GM21367 (cell line): ENCODE measurements at regions not wholly inside any gene's neighbourhood (a gene's known extent, or its start where the extent isn't known, plus 50 kb on each side); places are given as distances from the start of the nearest gene placed in this dataset.

ENCODE experiments used
- ATAC-seq: cut with Tn5 transposase; IDR thresholded peaks from one replicate; pipeline ENCODE4 v1.9.1; 2021; ENCODE audit not compliant: unreplicated experiment

DNA sequence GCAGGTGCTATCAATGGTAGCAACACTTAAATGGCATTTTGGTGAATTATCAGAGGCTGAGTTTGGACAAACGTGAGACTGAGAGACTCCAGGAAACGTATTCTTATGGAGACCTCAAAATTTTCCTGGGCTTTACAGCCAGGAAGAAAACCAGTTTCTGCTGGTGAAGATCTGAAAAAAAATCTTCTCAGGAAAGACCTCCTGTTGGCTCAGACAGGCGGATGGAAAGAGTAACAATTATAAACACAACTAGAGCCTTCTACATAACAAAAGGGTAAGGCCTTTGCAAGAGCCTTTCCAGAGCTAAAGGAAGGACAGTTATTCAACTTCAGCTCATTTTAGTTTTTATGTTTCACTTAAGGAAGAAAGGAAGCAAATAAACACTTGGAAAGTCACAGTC is 274.4 kb downstream of the THBS2 start:
- ATAC-seq, result no peak

DNA sequence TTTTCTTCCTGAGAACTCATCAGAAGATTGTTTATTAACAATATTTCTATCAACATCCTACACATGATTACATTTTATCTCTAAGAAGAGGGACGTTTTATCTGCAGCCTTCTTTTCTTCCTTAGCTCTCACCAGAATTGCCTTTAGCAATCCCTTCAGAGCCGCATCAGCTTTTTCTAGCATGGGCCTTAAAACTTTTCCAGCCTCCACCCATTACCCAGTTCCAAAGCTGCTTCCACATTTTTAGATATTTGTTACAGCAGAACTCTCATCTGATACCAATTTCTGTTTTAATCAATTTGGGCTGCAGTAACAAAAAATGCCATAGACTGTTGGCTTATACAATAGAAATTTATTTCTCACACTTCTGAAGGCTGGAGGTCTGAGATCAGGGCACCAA is 281.5 kb downstream of the THBS2 start:
- no peak for ATAC-seq

DNA sequence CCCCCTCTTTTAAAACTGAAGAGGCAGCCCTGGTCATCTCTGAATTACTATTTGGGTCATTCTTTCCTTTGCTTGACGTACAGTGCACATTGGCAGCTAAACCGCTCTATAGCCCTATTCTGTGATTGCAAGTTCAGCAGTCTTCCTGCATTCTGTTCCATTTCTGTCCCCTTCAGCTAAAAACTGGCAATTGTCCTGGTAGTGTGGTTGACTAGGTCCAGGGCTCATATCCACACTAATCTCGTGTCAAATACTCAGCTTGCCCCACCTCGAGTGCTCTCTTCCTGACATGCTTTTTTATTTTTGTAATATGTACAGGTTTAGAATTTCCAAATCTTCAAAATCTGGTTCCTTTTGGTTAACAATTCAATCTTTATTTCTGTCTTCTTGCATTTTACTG is 282.1 kb downstream of the THBS2 start:
- ATAC-seq, result no peak

DNA sequence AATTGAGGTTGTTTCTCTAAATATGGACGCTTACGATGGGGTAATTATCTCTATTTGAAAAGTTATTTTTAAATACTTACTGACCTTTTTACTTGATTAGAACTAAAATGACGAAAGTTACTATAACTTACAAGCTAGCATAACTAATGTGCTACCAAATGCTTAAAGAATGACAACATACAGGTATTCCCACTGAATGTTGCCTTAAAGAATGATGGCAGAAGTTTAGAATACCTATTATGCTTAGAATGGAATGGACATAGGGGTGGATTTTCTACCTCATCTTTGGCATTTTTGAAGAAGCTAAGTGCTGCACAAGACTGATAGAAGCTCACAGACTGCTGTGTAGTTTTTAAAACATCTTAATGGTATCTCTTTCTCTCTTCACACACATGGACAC is 284.8 kb downstream of the THBS2 start:
- ATAC-seq, result no peak

DNA sequence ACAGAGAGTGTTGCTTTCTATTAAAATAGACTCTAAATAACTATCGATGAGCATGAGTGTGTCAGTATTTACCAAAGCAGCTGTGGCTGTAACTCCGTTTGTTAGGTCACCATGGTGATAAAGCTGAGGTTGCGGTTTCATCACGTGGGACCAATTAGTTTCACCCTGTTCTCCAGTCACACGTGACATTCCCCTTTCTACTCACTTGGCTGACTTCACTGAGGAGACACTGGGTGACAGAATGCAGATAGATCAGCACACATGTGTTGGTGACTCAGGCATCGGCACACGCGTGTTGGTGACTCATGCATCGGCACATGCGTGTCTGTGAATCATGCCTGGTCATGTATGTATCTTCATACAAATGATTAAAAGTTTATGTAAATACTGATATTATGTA is 285.4 kb downstream of the THBS2 start:
- ATAC-seq, result no peak

DNA sequence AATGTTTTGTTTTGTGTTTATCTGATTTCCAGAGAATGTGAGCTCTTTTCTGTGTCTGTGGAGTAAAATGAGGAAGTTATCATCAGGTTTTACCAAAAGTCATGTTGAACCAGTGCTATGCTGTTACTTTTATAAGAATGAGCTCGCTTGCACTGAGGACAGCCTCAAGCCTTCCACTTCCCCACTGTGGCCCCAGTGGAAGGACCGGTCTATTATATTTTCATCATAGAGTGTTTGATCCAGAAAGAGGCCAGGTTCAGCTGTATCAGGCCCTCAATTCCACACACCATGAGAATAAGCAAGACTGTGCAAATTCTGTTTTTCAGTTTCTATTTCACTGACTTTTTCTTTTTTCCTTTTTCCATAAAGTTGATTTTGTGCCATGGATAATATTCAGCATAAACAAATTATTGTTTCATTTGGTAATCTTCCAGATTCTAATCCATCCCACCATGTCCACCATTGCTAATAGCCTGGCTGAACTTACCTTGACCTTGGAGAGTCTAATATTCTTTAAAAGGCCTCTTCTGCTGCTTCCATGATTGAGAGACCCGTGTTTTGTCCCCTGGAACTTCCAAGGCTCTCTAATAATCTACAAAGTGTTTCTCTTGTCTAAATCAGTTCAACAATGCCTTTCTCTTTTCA is 286.2 kb downstream of the THBS2 start:
- ATAC-seq, result no peak

DNA sequence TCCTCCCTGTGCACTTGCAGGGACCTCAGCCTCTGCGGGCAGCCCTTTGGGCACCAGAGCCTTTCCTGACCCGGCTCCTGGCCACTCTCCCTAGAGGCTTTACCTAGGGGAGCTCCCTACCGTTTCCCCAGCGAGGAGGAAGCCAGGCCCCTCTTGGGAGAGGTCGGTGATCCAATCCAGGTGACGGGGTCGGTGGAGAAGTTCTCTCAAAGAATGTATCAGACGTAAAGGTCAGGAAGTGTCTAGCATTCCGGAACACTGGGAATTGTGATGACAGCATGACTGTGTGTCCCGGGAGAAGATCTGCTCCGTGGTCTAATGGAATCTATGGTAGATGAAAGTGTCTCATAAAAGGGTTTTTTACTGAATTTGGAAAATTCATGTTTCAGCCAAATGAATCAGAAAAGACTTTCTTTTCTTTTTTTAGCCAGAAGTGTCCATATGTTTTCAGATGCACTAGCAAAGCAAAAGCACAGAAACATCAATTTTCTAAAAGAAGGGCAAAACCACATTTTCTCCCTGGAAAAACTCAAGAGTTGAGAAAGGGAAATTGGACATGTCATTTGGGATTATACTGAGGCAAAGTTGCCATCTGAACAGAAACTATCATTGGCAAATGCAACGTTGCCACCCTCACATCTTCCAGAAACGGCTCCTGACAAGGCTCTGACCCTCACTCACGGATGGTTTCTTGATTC is 289.4 kb downstream of the THBS2 start:
- ATAC-seq, result no peak

DNA sequence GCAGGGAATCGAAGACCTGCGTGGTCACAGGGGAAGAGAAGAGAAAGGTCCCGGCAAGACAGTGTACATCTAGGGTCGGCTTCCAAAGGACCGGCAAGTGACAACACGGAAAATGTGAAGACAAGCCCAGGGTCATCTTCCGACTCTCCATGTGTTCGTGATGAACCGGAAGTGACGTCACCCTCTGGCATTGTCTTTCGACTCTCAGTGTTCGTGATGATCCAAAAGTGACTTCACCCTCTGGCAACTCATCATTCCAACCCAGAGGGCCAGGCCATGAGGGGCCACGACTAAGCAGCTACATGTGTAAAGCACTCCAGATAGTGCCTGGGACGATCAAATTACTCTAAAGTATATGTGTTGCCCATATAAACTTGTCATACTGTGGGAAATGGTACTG is 290.8 kb downstream of the THBS2 start:
- no peak for ATAC-seq

DNA sequence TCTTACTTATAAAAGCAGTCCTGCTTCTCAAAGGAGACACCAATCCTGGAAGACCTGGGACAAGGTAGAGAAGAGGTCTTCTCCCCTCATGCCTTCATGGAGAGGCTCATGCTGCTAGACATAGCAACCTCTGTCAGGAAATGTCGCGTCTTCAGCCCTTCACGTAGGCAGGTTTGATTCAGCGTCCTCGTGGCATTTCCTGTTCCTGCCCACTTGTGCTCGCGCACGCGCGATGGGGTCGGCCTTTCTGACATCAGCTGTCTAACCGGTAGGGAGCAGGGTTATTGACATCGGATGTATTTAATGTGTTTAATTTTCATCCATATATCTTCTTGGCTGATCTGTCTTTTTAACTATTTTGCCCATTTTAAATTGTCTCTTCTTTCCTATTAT is 292.4 kb downstream of the THBS2 start:
- ATAC-seq, result no peak

DNA sequence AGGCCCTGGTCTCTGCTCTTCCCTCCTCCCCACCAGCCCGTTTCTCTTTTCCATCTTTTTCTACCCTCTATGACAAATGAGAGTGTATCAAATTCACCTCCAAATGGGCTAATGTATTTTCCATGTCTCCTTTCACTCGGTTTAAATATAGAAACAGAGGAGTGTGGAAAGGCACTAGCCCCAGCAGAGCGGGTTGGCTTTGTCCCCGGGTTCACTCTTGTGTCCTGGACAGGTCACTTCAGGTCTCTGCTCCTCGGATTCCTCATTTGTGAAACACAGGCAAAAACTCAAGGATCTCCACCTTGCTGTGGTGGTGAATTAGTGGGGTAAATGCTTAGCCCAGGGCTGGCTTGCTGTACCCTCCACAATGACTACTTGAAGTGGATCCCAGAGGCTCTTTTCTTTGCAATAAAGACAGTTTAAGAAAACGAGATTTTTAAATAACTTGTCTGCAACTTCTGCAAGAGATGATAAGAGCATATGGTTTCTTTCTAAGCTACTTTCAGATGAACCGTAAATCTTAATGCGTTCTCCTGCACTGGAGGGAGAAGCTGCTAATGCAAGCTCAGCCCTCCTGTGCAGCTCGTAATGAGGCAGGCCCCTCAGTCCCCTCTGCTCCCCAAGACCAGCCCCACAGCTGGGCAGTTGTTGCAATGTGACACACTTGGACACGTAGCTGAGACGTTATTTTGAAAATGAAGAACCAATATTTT is 292.9 kb downstream of the THBS2 start:
- ATAC-seq, result no peak

DNA sequence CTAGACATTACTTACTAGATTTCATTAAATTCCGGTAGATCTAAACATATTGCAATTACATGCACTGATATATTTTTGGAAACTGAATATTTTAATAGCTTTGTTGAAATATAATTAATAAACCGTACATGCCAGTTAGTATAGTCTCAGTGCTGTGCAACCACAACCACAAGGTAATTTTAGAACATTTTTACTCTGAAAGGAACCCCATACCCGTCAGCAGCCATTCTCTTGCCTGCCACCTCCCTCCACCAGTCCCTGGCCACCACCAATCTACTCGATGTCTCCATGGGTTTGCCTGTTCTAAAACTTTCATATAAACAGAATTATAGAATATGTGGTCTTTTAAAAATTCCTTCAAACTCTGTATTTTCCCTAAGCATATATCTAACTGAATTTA is 293.9 kb downstream of the THBS2 start:
- no peak for ATAC-seq

DNA sequence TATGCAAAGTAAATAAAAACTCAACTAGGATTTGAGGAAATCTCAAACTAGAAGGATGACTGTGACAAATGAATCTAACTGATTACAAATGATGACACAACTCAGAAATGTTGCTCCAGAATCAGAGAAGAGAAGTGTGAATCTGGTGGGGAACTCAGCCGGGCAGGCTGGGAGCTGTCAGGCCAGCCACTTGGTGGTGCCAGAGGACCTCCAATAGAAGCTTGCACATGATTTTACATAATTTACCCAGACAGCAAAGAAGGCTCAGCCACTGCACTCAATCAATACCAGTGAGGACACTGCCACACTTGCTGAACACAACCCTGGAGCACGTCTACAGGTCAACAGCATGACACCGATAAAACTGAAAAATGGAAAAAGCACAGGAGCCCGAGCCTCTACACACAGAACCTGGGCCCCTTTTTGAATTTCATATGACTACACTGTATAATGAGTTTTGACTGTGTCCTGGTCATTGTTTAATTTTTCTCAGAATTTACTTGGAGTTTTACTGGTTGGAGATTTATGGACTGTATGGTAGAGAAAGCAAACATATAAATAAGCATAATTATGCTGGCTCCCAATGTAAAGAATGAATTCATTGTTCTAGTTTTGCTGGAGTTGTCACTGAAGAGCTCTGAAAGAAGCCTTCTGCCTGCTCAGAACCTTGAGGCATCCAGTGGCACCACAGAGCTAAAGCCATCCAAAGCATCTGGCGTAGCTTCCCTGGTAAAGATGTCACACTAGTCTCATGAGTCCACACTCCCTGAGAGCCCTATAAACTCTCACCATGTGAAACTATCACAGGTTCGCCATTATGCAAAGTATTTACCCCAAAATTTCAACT is 296.5 kb downstream of the THBS2 start:
- peak; percentile 82 for ATAC-seq

DNA sequence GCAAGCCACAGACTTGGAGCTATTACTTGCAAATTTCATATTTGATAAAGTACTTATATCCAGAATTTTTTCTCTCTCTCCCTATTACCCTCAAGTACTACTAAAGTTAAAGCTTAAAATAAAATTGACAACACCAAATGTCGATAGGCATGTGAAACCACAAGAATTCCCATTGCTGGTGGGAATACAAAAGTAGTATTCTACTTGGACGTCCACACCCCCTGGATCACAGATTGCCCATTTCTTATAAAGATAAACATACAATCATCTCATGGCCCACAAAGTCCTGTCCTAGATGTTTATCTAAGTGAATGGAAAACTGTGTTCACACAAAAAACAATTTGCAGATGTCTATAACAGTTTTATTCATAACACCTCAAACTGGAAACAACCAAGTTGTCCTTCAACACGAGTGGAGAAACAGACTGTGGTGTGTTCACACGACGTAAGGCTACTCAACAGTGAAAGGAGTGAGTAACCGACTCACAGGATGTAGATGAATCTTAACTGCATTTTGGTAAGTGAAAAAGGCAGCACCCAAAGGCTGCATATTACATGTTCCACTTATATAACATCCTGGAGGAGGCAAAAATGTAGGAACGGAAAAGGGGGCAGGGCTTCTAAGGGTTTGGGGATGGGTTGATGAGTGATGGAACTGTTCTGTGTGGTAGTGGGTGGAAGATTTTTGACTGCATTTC is 297.4 kb downstream of the THBS2 start:
- ATAC-seq, result no peak

DNA sequence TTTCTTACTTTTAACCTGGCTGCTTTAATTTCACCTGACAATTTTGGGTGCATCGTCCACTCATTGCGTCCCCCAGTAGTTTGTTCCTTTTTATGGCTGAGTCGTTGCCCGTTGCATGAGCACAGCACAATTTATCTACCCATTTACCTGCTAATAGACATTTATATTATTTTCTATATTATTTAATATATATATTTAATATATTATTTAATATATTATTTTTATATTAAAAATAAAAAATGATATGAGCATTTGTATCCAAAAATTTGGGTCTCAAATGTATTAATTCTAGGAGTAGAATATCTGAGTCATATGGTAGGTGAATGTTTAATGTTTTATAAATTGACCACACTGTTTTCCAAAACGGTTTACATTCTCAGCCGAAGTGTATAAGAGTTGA is 300.2 kb downstream of the THBS2 start:
- no peak for ATAC-seq

DNA sequence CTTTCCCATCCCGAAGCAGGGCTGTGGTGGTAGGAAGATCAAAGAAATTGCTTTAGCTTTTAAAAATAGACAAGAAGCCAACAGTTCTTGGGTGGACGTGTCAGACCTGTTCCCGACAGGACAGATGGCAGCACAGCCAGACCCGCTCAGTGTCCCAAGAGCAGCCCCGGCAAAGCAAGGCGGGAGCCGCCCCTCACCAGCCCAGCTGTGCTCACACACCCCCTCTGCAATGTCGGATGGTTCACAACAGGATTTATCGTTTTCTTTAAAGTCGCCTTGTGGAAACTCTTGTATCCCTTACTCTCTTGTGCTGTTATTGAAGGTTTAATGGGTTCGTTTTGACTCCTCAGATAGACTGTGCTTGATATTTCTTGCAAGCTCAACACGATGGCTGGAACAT is 302.4 kb downstream of the THBS2 start:
- no peak for ATAC-seq

DNA sequence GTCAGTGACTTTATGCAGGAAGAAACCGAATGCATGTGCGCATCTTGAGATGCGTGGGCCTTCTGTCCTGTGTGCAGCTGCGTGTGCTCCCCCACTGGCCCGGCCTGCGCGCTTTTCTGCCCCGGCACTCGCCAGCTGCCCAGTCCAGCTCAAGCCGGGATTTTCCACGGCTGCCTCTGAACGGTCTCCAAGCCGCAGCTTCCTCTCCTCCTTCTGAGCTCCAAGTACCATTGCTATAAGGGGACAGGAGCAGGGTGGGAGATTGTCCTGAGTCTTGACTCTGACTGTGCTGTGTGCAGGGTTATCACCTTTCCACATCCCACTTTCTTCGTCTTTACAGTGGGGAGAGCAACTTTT is 302.8 kb downstream of the THBS2 start:
- no peak for ATAC-seq

DNA sequence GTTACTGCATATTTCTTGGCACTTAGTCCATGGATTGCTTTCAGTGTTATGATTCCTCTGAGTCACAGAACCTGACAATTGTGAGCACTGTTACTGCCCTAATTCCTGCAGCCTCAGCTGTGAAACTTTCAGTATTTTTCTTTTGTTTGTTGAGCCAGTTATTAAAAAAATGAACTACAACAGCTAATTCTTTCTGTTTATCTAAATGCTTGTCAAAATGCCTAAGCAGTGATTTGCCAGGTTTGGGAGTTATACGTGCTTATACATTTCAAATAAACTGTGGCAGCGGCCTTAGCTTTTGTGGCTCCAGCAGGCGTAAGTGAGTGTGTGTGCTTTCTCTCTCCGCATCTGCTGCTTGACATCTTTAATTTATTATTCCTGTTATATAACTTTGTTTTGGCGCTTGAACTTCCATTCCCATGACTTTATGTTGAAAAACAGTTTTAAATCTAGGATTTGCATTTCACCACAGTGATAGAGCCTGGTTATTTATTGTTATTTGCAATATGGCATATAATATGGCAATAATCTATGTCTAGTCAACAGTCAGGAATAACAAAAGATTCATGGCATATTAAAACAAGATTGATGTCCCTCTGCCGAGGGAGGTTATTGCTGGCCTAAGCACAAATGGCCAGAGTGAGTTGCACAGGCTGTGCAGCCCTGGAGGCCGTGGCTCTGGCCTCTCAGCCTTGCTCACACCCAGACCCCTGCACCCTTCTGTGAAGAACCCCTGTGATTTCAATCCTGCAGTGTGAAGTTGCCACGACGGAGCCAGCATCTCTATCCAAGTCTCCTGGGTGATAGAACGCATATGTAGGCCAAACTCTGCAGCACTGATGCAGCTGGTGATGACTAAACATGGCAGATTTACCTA is 303.4 kb downstream of the THBS2 start:
- ATAC-seq, result no peak

DNA sequence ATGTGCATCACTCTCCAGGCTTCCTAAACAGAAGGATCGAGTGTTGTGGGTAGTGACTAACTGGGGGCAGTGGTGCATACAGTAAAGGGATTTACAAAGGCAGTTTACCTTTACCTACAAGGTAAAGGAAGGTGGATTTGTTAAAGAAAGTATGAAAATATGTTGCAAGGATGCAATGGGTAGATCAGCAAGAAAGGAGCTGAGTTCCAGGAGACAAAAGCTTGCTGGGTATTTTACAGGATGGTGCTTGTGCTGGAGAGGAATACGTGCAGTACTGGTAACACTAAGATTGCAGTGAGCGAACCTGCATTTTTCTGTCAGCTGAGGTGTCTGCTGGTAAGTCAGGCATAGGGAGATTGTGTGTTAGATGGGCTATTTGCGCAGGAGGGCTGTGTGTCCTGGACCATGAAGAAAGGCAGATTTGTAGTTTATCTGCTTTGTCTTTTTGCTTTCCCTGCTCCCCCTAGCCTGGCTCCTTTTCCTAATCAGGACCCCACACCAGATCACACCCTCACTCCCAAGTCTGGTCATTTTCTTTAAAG is 304.6 kb downstream of the THBS2 start:
- ATAC-seq, result no peak

DNA sequence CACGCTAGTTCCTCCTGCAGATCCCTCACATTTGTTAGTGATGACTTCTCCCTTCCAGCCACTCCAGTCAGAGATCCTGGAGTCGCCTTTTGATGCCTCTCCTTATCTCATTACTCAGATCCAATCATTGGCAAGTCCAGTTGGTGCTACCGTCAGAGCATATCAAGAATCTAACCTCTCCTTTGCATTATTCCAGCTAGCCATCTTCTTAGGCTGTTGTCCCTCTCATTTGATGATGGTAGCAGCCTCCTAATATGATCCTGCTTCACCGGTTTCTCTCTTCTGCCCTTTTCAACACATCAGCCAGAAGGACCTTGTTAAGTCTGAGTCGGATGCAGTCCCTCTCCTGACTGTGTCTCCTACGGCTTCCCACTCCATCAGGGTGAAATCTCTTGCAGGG is 305.6 kb downstream of the THBS2 start:
- ATAC-seq, result no peak
